H1 (cell line): ENCODE measurements at regions not wholly inside any gene's neighbourhood (a gene's known extent, or its start where the extent isn't known, plus 50 kb on each side); places are given as distances from the start of the nearest gene placed in this dataset.

Experiments used
- CTCF ChIP-seq, 3 experiments: IDR thresholded peaks; 1 replicate in 2 of 3; 2 replicates in 1 of 3; pipeline versions ENCODE4 v1.5.1 to v1.6.1; 2011; ENCODE audit warnings: low read length in 3 of 3, mild to moderate bottlenecking in 3 of 3, inconsistent platforms in 2 of 3, low read depth in 1 of 3, moderate library complexity in 1 of 3; ENCODE audit not compliant: insufficient read depth in 1 of 3; ENCODE audit errors: control extremely low read depth in 1 of 3
- POLR2A ChIP-seq, 2 experiments: IDR thresholded peaks; 1 replicate in 1 of 2; 2 replicates in 1 of 2; pipeline ENCODE4 v1.6.1; 2011; ENCODE audit warnings: low read depth in 2 of 2, low read length in 2 of 2, mild to moderate bottlenecking in 2 of 2; ENCODE audit errors: control extremely low read depth in 1 of 2
- SUZ12 ChIP-seq: fragments of 200-600 bp; sonication (generic); IDR thresholded peaks from 2 replicates; pipeline ENCODE4 v1.6.1; 2012; ENCODE audit warnings: mild to moderate bottlenecking, inconsistent platforms, low read length, moderate library complexity, mixed read lengths
- TAF7 ChIP-seq: optimal IDR thresholded peaks from 2 replicates; pipeline ENCODE3; 2011; ENCODE audit warnings: low read depth, mild to moderate bottlenecking, inconsistent platforms, low read length, moderate library complexity, borderline replicate concordance
- TF ChIP-seq, protein P1 (sequence below): fragments of 300-600 bp; sonication (generic); IDR thresholded peaks from 2 replicates; pipeline ENCODE4 v1.7.1; 2012; ENCODE audit warnings: low read length, moderate library complexity, mild to moderate bottlenecking, inconsistent platforms; ENCODE audit not compliant: insufficient replicate concordance

DNA sequence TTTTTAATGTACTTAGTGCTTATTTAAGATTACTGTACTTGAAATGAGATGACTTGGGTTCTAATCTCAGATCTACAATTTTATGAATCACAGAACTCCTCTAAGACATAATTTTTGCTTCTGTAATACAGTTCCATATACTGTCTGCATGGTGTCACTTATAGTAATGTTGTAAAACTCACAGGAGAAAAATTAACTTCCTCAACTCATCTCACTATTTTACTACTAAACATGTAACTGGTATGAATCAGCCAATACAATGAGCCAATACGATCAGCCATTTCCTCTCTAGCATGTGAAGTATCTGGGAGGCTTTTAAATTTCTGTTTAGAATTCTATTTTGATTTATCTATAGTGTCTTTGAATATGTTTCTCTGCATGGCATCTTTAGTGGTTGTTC, 85.3 kb downstream of the NHLRC3 start (continued):
- no peak for TF ChIP-seq CTCF (IDR thresholded peaks at IDR 0.05; ENCODE audit: control extremely low read depth in 1 of 3, insufficient read depth in 1 of 3, low read depth in 1 of 3, low read length in 3 of 3)
- TF ChIP-seq, protein P1, sequence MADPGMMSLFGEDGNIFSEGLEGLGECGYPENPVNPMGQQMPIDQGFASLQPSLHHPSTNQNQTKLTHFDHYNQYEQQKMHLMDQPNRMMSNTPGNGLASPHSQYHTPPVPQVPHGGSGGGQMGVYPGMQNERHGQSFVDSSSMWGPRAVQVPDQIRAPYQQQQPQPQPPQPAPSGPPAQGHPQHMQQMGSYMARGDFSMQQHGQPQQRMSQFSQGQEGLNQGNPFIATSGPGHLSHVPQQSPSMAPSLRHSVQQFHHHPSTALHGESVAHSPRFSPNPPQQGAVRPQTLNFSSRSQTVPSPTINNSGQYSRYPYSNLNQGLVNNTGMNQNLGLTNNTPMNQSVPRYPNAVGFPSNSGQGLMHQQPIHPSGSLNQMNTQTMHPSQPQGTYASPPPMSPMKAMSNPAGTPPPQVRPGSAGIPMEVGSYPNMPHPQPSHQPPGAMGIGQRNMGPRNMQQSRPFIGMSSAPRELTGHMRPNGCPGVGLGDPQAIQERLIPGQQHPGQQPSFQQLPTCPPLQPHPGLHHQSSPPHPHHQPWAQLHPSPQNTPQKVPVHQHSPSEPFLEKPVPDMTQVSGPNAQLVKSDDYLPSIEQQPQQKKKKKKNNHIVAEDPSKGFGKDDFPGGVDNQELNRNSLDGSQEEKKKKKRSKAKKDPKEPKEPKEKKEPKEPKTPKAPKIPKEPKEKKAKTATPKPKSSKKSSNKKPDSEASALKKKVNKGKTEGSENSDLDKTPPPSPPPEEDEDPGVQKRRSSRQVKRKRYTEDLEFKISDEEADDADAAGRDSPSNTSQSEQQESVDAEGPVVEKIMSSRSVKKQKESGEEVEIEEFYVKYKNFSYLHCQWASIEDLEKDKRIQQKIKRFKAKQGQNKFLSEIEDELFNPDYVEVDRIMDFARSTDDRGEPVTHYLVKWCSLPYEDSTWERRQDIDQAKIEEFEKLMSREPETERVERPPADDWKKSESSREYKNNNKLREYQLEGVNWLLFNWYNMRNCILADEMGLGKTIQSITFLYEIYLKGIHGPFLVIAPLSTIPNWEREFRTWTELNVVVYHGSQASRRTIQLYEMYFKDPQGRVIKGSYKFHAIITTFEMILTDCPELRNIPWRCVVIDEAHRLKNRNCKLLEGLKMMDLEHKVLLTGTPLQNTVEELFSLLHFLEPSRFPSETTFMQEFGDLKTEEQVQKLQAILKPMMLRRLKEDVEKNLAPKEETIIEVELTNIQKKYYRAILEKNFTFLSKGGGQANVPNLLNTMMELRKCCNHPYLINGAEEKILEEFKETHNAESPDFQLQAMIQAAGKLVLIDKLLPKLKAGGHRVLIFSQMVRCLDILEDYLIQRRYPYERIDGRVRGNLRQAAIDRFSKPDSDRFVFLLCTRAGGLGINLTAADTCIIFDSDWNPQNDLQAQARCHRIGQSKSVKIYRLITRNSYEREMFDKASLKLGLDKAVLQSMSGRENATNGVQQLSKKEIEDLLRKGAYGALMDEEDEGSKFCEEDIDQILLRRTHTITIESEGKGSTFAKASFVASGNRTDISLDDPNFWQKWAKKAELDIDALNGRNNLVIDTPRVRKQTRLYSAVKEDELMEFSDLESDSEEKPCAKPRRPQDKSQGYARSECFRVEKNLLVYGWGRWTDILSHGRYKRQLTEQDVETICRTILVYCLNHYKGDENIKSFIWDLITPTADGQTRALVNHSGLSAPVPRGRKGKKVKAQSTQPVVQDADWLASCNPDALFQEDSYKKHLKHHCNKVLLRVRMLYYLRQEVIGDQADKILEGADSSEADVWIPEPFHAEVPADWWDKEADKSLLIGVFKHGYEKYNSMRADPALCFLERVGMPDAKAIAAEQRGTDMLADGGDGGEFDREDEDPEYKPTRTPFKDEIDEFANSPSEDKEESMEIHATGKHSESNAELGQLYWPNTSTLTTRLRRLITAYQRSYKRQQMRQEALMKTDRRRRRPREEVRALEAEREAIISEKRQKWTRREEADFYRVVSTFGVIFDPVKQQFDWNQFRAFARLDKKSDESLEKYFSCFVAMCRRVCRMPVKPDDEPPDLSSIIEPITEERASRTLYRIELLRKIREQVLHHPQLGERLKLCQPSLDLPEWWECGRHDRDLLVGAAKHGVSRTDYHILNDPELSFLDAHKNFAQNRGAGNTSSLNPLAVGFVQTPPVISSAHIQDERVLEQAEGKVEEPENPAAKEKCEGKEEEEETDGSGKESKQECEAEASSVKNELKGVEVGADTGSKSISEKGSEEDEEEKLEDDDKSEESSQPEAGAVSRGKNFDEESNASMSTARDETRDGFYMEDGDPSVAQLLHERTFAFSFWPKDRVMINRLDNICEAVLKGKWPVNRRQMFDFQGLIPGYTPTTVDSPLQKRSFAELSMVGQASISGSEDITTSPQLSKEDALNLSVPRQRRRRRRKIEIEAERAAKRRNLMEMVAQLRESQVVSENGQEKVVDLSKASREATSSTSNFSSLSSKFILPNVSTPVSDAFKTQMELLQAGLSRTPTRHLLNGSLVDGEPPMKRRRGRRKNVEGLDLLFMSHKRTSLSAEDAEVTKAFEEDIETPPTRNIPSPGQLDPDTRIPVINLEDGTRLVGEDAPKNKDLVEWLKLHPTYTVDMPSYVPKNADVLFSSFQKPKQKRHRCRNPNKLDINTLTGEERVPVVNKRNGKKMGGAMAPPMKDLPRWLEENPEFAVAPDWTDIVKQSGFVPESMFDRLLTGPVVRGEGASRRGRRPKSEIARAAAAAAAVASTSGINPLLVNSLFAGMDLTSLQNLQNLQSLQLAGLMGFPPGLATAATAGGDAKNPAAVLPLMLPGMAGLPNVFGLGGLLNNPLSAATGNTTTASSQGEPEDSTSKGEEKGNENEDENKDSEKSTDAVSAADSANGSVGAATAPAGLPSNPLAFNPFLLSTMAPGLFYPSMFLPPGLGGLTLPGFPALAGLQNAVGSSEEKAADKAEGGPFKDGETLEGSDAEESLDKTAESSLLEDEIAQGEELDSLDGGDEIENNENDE, result no peak
- TF ChIP-seq TAF7, result no peak
- no peak for TF ChIP-seq SUZ12
- no peak for TF ChIP-seq POLR2A (IDR thresholded peaks at IDR 0.05; ENCODE audit: control extremely low read depth in 1 of 2, low read depth in 2 of 2, low read length in 2 of 2)
- TF ChIP-seq, all 59 proteins: peak for 0
